SKM-1 (cell line): ENCODE measurements at regions not wholly inside any gene's neighbourhood (a gene's known extent, or its start where the extent isn't known, plus 50 kb on each side); places are given as distances from the start of the nearest gene placed in this dataset.

Experiments
- DNase-seq: peaks from one replicate; lab custom pipeline; 2025; ENCODE audit not compliant: unreplicated experiment; lab: John Stamatoyannopoulos, UW

- DNase-seq = no peak
Measured at GRCh38 chr12:90020436-90020835, 311.8 kb upstream of the ATP2B1 start.

- no peak for DNase-seq
Measured at GRCh38 chr12:90020014-90020413, 311.4 kb upstream of the ATP2B1 start.

GRCh38 chr12:90017316-90017715 lies 308.7 kb upstream of the ATP2B1 start:
- no peak for DNase-seq

- no peak for DNase-seq
Measured at GRCh38 chr12:90015228-90015627, 306.6 kb upstream of the ATP2B1 start.

- no peak for DNase-seq
Measured at GRCh38 chr12:90013409-90013808, 304.8 kb upstream of the ATP2B1 start.

GRCh38 chr12:90010089-90010488 lies 301.5 kb upstream of the ATP2B1 start:
- no peak for DNase-seq

GRCh38 chr12:90008277-90008676 lies 299.6 kb upstream of the ATP2B1 start:
- DNase-seq = no peak

GRCh38 chr12:90004319-90005074 lies 295.9 kb upstream of the ATP2B1 start:
- no peak for DNase-seq

- no peak for DNase-seq
Measured at GRCh38 chr12:90003688-90004087, 295.1 kb upstream of the ATP2B1 start.

GRCh38 chr12:90000721-90001120 lies 292.1 kb upstream of the ATP2B1 start:
- no peak for DNase-seq

- DNase-seq = no peak
Measured at GRCh38 chr12:89999699-90000505, 291.3 kb upstream of the ATP2B1 start.

GRCh38 chr12:89995870-89996269 lies 287.2 kb upstream of the ATP2B1 start:
- DNase-seq = no peak

- no peak for DNase-seq
Measured at GRCh38 chr12:89994911-89995310, 286.3 kb upstream of the ATP2B1 start.

GRCh38 chr12:89993632-89994031 lies 285.0 kb upstream of the ATP2B1 start:
- no peak for DNase-seq

- DNase-seq = no peak
Measured at GRCh38 chr12:89992668-89993451, 284.2 kb upstream of the ATP2B1 start.

GRCh38 chr12:89991807-89992590 lies 283.4 kb upstream of the ATP2B1 start:
- DNase-seq = no peak

GRCh38 chr12:89988188-89988915 lies 279.7 kb upstream of the ATP2B1 start:
- no peak for DNase-seq

GRCh38 chr12:89985935-89986334 lies 277.3 kb upstream of the ATP2B1 start:
- no peak for DNase-seq

- DNase-seq = no peak
Measured at GRCh38 chr12:89984846-89985245, 276.2 kb upstream of the ATP2B1 start.

GRCh38 chr12:89983622-89984021 lies 275.0 kb upstream of the ATP2B1 start:
- no peak for DNase-seq
